Testis (tissue), 2 donors: ENCODE measurements at regions not wholly inside any gene's neighbourhood (a gene's known extent, or its start where the extent isn't known, plus 50 kb on each side); places are given as distances from the start of the nearest gene placed in this dataset.

ENCODE experiments used
- DNase-seq: peaks from one replicate; pipeline ENCODE4 v3.0.0-alpha.2; 2019
- H3K27ac ChIP-seq, 2 donors: fragments of 200-600 bp; sonication (generic); one replicate each; pipeline ENCODE4 v1.5.1; 2019
- H3K27me3 ChIP-seq: fragments of 200-600 bp; sonication (generic); one replicate; pipeline ENCODE4 v1.5.1; 2019
- H3K36me3 ChIP-seq: fragments of 200-600 bp; sonication (generic); one replicate; pipeline ENCODE4 v1.5.1; 2017; ENCODE audit warnings: low read depth; ENCODE audit errors: missing control alignments
- H3K4me1 ChIP-seq: fragments of 200-600 bp; sonication (generic); one replicate; pipeline ENCODE4 v1.5.1; 2019
- H3K4me3 ChIP-seq, 2 donors: fragments of 200-600 bp; sonication (generic); one replicate each; pipeline ENCODE4 v1.5.1; 2017 to 2019
- H3K9me3 ChIP-seq: fragments of 200-600 bp; sonication (generic); one replicate; pipeline ENCODE4 v1.5.1; 2017
- CTCF ChIP-seq, 3 experiments: fragments of 450-650 bp in 2 of 3; fragments of 200-600 bp in 1 of 3; sonication (generic) in 1 of 3; IDR thresholded peaks; one replicate each; pipeline ENCODE4 v1.5.1; 2016 to 2019; ENCODE audit warnings: antibody characterized with exemption in 3 of 3, mild to moderate bottlenecking in 2 of 3, moderate library complexity in 1 of 3
- POLR2A ChIP-seq: fragments of 450-650 bp; IDR thresholded peaks from one replicate; pipeline ENCODE4 v1.6.1; 2017; ENCODE audit warnings: antibody characterized with exemption, mild to moderate bottlenecking, moderate library complexity
- WGBS, 2 donors: methylation state at CpG; one replicate each; pipeline ENCODE4 v1.1.5; 2018; 5-methylcytosine and 5-hydroxymethylcytosine counted together
- intact Hi-C: fragments of 100-400 bp; cut with DNase I; formaldehyde crosslinking; loops from one replicate; pipeline ENCODE4 v1.15.1; 2023; ENCODE audit warnings: low total_unique reads

- Histone ChIP-seq H3K36me3 (no peaks in the 10 kb centered on the region), H3K27ac (no peak overlapping the region), H3K4me1 (no peaks in the 10 kb centered on the region), H3K9me3 (no peaks in the 10 kb centered on the region), H3K4me3 (no peak overlapping the region), H3K27me3 (no peaks in the 10 kb centered on the region)
- no peak for DNase-seq
- intact Hi-C loops = no loop called here
- 79 to 93% methylated on average over 4 of the region's 4 CpGs for WGBS, 2 donors
- TF ChIP-seq CTCF (IDR thresholded peaks at IDR 0.05) (no peak), POLR2A (no peak)
Observed at GRCh38 chr10:111474786-111475185, 398.0 kb downstream of the ADRA2A start.

GRCh38 chr10:111475720-111476119 is 398.9 kb downstream of the ADRA2A start:
- intact Hi-C loops = no loop called here
- Histone ChIP-seq H3K9me3 (no peaks in the 10 kb centered on the region), H3K27me3 (no peaks in the 10 kb centered on the region), H3K4me3 (no peak overlapping the region), H3K27ac (no peak overlapping the region), H3K36me3 (no peaks in the 10 kb centered on the region), H3K4me1 (no peaks in the 10 kb centered on the region)
- DNase-seq = no peak
- no peak for TF ChIP-seq POLR2A
- no peak for TF ChIP-seq CTCF (IDR thresholded peaks at IDR 0.05)
- WGBS, 2 donors = 71 to 85% methylated on average over 4 of the region's 4 CpGs

GRCh38 chr10:111478651-111479050 is 401.8 kb downstream of the ADRA2A start:
- no peaks in the 10 kb centered on the region for H3K4me1 ChIP-seq
- intact Hi-C loops = no loop called here
- no peaks in the 10 kb centered on the region for H3K36me3 ChIP-seq
- WGBS, 2 donors = 78 to 84% methylated on average over 3 of the region's 3 CpGs
- TF ChIP-seq POLR2A = no peak
- H3K9me3 ChIP-seq = no peaks in the 10 kb centered on the region
- H3K27ac ChIP-seq = no peak overlapping the region
- H3K27me3 ChIP-seq = no peaks in the 10 kb centered on the region
- no peak overlapping the region for H3K4me3 ChIP-seq
- DNase-seq = no peak

- intact Hi-C loops = no loop called here
- 85 to 90% methylated on average over 2 of the region's 2 CpGs for WGBS, 2 donors
- no peak for DNase-seq
Observed at GRCh38 chr10:111479966-111480365, 403.1 kb downstream of the ADRA2A start.

GRCh38 chr10:111481261-111481826 is 404.5 kb downstream of the ADRA2A start:
- Histone ChIP-seq H3K4me3 (no peak overlapping the region), H3K27ac (no peak overlapping the region), H3K9me3 (no peaks in the 10 kb centered on the region), H3K36me3 (no peaks in the 10 kb centered on the region), H3K4me1 (no peaks in the 10 kb centered on the region), H3K27me3 (no peaks in the 10 kb centered on the region)
- WGBS, 2 donors = 83 to 85% methylated on average over 5 of the region's 5 CpGs
- TF ChIP-seq POLR2A (no peak), CTCF (IDR thresholded peaks at IDR 0.05) (no peak)
- no peak for DNase-seq
- intact Hi-C loops = no loop called here

More at GRCh38 chr10:111479966-111480365, 403.1 kb downstream of the ADRA2A start:
- Histone ChIP-seq H3K27me3 (no peaks in the 10 kb centered on the region), H3K9me3 (no peaks in the 10 kb centered on the region), H3K36me3 (no peaks in the 10 kb centered on the region), H3K27ac (no peak overlapping the region), H3K4me1 (no peaks in the 10 kb centered on the region), H3K4me3 (no peak overlapping the region)
- no peak for TF ChIP-seq CTCF (IDR thresholded peaks at IDR 0.05)
- TF ChIP-seq POLR2A = no peak
